GM18870 (cell line): ENCODE measurements at regions not wholly inside any gene's neighbourhood (a gene's known extent, or its start where the extent isn't known, plus 50 kb on each side); places are given as distances from the start of the nearest gene placed in this dataset.

Source experiments
- ATAC-seq: cut with Tn5 transposase; IDR thresholded peaks from one replicate; pipeline ENCODE4 v1.9.1; 2021; ENCODE audit warnings: moderate library complexity; ENCODE audit not compliant: unreplicated experiment

DNA sequence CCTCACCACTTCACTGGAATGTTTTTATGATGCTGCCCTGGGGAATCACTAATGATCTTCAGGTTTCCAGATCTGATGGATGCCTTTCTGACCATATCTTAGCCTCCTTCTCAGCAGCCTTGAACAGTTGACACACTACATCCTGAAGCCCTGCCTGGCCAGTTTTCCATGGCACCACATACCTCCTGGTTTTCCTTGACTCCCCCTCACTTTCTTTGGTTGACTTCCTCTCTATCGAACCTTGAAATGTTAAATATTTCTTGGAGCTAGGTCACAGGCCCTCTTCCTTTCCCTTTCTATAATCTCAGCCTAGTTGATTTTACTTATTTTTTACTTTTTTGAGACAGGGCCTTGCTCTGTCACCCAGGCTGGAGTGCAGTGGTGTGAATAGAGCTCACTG is 108.8 kb upstream of the CDK1 start:
- no peak for ATAC-seq

DNA sequence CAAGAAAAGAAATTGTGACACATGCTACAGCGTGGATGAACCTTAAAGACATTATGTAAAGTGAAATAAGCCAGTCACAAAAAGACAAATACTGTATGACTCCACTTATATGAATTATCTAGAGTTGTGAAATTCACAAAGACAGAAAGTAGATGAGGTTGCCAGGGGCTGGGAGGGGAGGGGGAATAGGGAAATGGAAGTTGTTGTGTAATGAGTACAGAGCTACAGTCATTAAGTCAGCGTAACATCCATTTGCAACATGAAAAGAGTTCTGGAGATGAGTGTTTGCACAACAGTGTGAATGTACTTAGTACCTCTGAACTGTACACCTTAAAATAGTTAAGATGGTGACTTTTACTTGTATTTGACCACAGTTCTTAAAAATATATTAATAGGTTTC is 112.1 kb upstream of the CDK1 start:
- ATAC-seq, result no peak

DNA sequence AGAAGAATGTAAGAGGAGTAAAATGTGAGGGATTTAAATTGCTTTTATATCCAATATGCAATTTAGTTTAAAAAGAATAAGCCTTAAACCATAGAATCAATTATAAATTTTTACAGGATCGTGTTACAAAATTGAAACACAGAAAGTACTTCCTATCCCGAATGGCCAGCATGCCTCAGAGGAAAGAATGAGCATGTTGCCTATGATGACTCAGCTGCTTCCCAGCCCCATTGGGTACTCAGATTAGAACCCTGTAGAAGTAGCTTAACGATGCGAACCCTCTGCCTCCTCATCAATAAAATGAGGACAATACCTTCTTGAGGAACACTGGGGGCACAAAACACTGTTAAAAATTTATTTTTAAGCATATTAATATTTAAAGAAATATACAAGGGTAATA is 113.4 kb upstream of the CDK1 start:
- ATAC-seq, result no peak

DNA sequence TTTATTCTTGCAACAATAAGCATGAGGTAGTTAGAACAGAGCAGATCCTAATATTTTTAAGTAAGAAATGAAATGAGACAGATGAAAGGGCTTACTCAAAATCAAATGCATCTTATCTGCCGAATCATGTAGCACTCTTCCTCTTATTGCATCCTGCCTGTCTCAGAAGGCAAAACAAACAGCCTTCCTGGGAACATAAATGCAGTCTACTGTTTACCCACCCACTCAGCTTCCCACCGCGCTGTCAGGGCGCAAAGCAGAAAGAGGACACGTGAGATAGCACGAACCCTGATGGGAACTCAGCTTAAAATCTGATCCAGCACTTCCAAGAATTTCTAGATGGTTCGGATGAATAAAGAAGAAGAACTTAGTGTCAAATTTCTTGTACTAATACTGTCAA is 114.4 kb upstream of the CDK1 start:
- no peak for ATAC-seq

DNA sequence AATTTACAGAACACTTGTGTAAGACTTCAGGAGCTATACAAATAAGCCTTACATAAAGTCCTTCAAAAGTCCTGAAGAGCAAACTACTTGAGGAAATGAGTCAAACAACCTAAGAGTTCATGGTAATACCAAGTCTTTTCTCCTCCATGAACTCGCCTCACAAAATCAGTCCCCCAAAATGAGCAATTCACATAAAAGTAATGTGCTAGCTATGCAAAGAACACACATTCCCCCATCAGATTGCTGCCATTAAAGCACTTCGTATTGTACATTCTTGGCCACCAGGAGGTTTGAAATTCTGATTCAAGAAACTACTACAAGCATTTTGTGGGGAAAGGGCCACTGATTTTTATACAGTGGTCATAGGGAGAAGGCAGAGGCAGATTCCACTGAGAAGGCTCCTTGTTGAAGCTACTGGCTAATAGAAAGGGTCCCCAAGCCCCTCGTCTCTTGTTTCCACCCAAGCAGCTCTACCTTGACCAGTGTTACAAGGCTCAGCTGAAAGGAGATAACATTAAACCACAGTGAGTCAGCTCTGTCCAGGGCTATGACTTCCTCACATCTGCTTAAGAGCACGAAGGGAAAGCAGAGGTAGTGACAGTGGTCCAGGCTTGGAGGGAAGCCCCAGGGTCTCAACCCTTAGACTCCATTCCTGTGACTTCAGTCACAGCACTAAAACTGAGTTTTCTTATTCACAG is 115.2 kb upstream of the CDK1 start:
- no peak for ATAC-seq

DNA sequence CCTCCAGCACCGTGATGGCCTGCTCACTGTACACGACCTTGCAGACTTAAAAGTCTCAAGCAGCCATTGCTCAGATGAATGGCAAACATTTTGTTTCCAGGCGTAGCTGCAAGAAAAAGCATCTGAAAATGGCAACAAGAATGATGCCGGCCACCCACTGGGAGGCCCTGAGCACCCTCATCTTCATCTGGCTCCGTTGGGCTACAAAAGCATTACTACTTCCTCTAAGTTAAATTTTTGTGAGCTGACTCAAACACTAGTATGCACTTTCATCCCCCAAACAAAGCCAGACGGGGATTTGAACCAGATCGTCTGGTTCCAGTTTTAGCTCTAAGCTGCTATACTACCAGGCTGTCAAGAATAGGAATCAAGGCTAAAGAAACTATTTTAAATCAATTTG is 116.6 kb upstream of the CDK1 start:
- no peak for ATAC-seq

DNA sequence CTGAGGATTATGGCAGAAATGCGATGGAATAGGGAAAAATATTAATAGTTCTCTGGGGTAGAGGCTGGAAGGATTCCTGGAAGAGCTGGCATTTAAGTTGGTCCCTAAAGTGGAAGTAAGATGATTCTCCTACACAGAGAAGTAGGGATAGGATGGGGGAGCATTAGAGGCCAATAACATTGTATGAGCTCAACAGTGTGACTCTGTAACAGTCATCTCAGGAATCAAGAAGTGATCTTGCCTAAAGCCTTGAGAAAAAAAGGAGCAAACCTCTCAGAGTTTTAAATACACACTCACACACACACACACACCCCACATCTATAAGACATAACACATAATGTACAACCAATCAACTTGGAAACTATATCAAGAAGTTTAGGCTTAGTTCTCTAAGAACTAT is 117.7 kb upstream of the CDK1 start:
- ATAC-seq, result no peak

DNA sequence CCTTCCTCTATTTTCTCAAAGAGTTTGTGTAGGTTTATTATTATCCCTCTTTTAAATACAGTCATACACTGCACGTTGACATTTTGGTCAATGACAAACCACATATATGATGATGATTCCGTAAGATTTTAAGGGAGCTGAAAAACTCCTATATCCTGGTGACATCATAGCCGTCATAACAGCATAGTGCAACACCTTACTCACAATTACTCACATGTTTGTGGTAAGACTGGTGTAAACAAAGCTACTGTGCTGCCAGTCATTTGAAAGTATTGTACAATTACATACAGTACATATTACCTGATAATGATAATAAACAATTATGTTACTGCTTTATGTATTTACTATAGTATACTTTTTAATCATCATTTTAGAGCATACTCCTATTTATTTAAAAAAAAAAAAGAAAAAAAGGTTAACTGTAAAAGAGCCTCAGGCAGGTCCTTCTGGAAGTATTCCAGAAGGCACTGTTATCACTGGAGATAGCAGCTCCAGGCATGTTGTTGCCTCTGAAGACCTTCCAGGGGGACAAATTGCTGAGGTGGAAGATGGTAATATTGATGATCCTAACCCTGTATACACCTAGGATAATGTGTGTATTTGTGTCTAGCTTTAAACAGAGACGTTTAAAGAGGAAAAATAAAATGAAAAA is 123.3 kb upstream of the CDK1 start:
- ATAC-seq, result no peak

DNA sequence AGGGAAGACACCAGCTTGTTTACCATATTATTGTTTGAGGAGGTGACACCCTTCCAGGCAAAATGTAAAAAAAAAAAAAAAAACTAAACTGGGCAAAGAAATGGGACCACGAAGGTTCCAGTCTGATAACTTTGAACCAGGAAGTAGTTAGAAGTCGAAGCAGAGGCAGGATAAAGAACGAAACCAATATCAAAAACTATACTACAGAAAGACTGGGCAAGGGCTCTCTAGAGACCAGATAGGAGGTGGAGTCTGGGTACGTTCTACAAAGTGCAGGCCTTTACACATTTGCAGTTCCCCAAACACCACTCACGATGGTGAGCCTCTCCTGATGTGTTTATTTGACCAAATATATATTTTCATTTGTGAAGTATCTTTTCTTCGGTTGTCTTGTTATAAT is 125.7 kb upstream of the CDK1 start:
- ATAC-seq, result peak; percentile 92

DNA sequence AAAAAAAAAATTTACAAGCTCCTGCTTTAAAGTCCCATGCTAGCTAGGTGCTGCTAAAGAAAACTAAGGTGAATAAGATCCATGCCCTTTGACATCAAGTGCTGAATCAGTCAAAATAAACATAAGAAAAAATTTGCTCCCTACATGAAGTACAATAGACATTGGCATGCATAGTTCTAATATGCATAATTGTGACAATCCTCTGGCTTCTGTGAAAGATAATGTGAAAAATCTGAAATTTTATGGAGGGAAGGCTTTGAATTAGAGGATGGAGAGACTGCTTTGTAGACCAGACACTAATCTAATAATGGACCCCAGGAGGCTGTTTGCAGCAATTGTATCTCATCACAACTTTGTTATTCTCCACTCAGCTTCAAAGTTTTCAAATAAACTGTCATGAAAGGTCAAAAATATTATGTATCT is 127.9 kb upstream of the CDK1 start:
- no peak for ATAC-seq

DNA sequence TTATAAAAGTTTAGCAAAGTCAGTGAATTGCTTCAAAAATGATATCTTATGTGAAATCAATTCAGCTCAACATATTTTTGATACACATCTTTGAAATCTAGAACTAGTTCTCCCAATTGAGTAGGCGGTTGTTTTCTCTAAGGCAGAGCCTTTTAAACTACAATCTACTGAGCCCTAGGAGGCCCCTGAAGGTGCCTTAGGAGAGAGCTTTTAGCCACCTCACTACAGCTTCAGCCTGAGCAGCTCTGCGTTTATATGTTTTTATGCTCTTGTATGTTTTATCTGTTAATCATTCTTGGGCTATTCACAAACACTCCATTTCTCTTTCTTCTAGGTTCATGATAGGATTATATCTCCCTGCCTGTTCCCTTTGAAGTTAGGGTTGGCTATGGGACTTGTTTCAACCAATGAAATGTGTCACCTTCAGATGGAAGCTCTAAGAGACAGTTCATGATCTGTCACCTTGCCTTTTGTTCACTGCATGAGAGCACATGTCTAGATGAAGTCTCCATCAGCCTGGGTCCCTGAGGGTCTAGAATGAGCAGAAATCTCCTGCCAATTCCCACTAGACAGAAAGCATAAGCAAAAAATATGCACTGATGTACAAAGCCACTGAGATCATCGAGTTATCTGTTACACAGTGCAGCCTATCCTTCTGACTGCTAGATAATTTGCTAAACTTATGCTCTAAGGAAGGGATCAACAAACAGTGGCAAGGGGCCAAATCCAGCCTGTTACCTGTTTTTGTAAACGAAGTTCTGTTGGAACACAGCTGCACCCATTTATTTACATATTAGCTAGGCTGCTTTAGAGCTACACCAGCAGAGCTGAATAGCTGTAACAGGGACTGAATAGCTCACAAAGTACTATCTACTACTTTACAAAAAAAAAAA is 128.5 kb upstream of the CDK1 start:
- ATAC-seq, result no peak

DNA sequence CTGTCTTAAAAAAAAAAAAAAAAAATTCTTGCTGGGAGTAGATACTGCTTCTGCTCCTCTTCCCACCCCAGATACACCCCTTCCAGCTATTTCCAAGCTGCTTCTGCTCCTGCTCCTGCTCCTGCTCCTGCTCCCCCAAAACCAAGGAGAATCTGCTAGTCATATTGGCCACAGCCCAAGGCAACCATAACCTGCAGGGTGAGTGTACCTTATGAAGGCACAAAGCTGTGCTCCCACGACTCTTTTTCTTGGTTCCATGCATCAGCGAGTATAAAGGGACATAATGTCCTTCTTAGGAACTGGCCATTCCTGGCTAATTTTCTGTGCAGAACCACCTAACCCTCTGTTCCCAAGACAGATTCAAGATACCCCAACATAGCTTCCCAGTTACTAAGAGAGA is 129.5 kb upstream of the CDK1 start:
- no peak for ATAC-seq

DNA sequence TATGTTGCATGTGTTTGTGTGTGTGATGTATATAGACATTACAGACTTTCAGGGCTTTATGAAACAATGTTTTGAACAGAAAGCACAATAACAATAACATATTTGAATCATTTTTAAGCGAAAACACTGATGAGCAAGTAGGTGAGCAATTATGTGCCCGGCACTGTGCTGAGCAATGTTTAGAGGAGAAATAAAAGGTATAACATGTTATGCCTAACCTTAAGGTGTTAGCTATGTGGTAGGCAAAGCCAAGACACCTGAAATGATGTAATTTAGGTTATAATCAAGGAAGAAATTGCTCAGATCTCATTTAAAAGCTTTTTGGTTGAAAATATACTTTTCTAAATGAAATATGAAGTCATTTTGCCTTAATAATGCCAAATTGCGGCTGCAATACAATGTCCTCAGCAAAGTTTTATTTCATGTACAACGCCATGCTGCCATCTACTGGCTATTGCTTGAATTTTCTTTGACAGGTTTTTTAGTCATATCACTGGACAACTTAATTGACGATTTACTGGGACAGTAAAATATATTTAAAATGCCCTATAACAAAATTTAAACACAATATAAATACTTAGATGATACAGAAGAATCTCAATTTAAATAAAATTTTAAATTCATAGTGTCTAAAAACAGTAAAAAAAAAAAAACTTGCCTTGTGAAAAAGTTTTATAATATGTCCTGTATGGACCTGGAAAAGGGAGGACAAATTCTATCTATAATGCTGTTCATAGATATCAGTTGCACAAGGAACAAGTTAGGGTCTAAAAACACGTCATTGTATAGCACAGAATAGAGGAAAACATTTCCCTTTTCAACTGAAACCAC is 131.1 kb upstream of the CDK1 start:
- ATAC-seq, result peak; percentile 53

DNA sequence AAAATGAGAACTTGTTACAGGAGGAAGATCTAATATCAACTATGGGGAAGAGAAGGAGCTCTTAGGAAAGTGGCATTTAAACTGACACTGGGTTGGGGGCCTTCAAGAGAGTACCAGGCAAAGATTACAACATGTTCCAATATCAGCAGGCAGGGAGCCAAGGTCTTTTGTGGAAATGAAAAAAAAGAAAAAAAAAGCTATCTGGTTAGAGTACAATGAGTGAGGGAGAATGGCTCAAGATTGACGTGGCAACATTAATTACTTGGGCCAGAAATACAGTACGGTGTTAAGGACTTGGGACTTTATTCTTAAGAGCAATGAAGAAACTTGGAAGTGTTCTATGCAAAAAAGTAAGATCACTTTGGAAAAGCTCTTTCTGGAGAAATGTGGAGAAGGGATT is 132.3 kb upstream of the CDK1 start:
- ATAC-seq, result no peak

DNA sequence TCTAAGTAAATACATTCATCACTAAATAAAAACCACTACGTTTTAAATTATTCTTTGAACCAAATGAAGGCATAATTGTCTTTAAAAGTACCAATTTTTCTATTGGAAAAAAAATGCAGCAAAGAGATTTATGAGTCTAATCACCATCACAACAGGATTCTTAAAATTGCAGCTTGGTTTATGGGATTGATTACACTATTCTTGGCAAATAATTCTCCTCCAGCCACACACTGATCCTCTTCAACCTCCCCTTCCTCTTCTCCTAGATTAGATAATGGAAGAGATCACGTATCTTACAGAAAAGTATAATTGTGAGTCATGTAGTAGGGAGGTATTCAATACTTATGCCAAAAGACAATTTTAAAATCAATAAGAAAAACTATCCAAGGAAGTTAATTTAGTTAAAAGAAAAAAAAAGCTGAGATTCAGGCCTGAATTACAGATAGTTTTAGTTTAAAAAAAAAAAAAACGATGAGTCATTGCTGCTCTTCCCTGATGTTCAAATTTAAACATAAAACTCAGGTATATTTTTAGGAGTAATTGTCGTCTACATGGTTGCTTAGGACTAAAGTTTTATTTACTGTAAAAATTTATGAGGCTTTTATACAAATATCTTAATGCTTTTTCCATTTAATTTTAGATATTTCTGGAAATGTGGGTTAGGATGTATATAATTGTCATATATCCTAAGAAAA is 133.7 kb upstream of the CDK1 start:
- ATAC-seq, result no peak

DNA sequence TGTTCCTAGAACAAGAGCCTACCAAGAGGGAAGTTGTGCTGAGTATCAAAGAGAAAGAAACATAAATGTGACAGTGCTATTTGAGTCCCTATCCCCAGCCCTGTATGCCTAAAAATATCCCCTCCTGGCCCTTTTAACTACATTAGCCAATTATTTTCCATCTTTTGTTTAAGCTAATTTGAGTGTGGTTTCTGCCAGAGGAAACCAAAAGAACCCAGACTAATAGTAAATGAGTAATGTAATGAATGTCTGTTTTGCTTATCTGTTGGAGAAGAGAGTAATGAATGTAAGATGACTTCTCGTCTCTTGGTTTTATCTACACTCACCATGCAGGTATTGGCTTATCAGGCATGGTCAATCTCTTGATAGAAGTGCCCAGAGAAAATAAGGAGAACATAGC is 134.4 kb upstream of the CDK1 start:
- ATAC-seq, result no peak

DNA sequence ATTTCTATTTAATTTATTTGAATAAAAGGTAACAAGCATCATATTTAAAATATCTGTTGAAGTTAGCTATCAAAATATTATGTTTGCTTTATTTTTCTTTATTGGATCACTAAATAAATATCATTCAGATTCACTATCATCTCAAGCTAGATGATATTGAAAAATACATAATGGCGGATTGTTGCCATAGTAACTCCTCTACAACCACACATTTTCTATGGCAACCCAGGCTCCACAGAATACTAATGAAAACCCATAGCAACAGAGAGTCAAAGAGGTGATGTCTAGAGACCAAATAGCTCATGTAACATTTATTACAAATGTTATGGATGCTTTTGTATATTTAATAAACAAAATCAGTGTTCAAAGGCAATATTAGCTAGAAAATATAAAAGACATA is 148.9 kb upstream of the CDK1 start:
- ATAC-seq, result no peak

DNA sequence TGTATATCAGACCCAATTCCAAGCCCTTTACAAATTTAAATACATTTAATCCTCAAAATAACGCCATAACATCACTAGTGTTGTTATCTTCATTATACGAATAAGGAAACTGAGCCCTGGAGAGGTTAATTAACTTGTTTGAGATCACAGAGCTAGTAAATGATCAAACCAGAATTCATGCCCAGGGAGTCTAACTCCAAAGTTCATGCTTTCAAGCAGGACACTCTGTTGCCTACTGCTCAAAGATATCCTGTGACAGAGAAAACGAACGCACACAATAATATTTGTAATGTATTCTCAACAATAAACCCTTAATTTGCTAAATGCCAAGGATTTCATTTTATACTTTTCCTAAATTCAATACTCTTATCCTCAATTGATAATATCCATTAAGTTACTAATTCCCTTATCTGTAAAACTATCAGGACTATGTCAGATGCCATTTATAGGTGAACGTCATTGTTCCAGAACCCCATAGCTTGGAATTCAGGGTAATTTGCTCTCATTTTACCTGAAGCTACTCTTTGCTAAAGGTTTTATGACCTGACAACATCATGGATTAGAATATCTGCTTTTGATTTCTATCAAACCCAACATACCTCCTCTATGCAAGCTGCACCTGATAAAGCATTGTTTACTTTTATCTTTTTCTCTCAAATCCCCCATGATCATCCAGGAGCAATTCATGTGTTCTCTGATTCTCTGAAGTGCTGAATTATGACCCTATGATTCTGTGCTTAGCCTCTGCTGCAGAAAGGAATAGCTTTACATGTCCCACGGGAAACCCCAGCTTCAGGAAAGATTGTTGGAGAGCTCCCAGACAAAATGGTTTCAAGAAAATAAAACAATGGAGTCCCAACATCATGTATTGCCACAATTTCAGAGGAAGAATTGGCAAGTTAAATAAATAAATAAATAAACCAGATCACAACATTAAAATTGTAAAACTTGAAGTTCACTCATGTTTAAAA is 150.2 kb upstream of the CDK1 start:
- no peak for ATAC-seq

DNA sequence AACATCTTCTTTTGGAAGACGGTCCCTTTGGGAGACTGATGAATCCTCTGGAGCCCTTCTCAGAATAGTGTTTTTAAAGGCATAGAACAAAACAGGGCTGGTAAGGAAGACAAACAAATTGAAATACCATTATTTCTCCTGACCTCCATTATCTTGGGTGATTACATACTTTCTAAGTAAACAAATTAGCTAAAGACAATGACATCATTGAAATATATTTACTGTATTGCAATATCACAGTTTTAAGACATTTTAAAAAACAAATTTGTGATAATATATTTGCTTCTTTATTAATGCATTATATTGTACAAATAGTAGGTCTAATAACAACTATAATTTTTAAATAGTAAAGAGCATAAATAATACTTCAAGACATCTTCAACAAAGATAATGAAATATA is 152.2 kb upstream of the CDK1 start:
- ATAC-seq, result no peak
